Kidney tubule cell (primary cell): ENCODE measurements at regions not wholly inside any gene's neighbourhood (a gene's known extent, or its start where the extent isn't known, plus 50 kb on each side); places are given as distances from the start of the nearest gene placed in this dataset.
"Not testable (repeated sequence)": the region's sequence is repeated elsewhere in the genome, so short reads cannot be mapped to it uniquely, and the experiment has no call there.

ENCODE experiments used
- DNase-seq: peaks from one replicate; pipeline ENCODE4 v3.0.0-alpha.2; 2018; ENCODE audit warnings: low spot score

GRCh38 chr2:13201924-13202323 is 485.2 kb downstream of the TRIB2 start:
- peak; percentile 1 for DNase-seq

DNA sequence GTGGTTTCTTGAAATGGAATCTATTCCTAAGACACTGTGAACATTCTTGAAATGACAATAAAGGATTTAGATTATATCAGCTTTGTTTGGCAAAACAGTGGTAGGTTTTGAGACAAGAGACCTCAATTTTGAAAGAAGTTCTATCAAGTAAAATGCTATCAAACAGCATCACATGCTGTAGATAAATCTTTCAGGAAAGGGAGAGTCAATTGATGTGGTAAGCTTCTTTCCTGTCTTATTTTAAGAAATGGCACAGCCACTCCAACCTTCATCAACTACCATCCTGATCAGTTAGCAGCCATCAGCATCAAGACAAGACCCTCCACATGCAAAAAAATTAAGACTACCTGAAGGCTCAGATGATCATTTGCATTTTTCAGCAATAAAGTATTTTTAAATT is 495.4 kb downstream of the TRIB2 start:
- DNase-seq = no peak

DNA sequence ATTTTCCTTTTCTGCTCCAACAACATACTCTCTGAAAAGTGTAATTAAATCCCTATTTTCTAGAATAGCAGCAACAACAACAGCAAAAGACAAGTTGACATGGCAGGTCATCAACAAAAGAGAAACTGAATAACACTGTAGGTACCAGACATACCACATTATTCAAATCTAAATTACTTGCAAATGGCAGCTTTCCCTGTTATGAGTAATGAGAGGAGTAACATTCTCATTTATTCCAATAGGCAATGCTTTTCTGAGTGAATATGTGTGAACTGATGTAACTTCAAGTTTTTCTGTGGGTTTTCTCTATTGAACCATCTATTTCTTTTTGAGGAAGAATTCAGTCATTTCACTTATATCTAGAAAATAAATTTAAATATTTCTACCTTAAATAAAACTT is 501.5 kb downstream of the TRIB2 start:
- no peak for DNase-seq

DNA sequence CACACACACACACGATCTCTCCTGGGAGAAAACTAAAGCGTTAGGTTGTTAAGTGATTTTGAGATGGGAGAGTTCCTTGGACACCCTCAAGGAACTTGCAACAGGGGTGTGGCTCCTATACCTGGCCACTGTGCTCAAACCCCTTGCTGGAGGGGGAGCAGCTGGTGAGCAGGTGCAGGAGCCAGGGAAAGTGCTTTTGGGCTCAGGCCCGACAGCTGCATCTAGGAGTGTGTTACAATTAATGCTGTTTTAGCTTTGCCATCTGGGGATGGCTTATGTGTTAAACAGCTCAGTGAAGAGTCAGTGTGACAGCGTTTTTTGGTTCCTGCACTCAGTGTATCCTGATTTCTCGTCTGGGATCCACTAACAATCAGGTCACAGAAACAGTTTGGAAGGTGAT is 510.8 kb downstream of the TRIB2 start:
- no peak for DNase-seq

- DNase-seq = peak; percentile 23
Observed at GRCh38 chr2:13230221-13230620, 513.5 kb downstream of the TRIB2 start.

- DNase-seq = no peak
Observed at GRCh38 chr2:13240061-13240460, 523.3 kb downstream of the TRIB2 start.

GRCh38 chr2:13240789-13241487 is 524.2 kb downstream of the TRIB2 start:
- DNase-seq = no peak

- no peak for DNase-seq
Observed at GRCh38 chr2:13252615-13253014, 535.9 kb downstream of the TRIB2 start.

- DNase-seq = no peak
Observed at GRCh38 chr2:13255485-13255884, 538.7 kb downstream of the TRIB2 start.

- no peak for DNase-seq
Observed at GRCh38 chr2:13260402-13260801, 543.7 kb downstream of the TRIB2 start.

DNA sequence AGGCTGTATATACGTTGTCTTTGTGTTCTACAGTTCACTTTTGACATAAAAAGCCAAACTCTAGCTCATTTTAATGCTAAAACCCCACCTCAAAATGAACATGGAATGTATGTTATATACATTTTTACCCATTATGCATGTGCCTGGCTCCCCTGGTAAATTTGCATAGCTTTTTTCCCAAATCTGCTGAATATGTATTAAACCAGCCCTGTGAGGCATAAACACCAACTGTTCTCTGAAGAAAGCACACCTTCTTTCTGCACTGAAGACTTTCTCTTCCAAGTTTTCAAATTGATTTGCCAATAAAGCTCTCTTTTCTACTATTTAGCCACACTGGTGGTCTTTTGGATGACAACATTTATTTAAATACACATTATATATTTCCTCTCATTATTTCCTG is 549.4 kb downstream of the TRIB2 start:
- DNase-seq = no peak

DNA sequence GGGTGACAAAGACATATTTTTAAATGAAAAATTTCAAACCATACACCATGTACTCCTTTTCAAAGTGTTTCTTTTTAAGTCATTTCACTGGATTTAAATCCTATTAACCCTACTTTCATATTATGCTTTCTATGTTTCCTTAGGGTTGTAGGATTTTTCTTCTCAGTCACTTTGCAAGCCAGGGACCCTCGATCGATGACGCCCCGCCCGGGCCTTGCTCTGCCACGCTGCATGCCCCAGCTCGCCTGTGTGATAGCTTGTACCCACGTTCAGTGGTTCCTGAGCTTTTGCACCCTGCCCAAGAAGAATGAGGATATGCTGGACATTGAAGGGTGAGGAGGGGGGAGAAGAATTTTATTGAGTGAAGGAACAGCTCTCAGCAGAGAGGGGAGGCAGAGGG is 568.0 kb downstream of the TRIB2 start:
- DNase-seq = no peak

DNA sequence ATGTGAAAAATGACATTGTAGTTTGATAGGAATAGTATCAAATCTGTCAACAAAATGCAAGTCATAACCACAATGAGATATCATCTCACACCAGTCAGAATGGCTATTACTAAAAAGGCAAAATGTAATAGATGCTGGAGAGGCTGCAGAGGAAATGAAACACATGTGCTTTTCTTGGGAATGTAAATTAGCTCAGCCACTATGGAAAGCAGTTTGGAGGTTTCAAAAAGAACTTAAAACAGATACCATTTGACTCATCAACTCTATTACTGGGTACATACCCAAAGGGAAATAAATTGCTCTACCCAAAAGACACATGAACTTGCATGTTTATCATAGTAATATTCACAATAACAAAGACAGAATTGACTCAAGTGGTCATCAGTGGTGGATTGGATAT is 572.6 kb downstream of the TRIB2 start:
- no peak for DNase-seq

GRCh38 chr2:13308478-13308805 is 591.7 kb downstream of the TRIB2 start:
- DNase-seq = not testable (repeated sequence)

DNA sequence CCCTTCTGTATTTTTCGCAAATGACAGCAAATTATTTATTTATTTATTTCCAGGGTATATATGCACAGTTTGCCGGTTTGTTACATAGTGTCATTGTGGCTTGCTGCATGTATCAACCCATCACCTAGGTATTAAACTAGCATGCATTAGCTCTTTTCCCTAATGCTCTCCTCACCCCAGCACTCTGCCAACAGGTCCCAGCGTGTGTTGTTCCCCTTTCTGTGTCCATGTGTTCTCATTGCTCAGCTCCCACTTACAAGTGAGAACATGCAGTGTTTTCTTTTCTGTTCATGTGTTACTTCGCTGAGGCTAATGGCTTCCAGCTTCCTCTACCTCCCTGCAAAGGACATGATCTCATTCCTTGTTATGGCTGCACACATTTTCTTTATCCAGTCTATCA is 592.3 kb downstream of the TRIB2 start:
- DNase-seq = no peak

- DNase-seq = no peak
Observed at GRCh38 chr2:13332060-13332459, 615.3 kb downstream of the TRIB2 start.

GRCh38 chr2:13334071-13334470 is 617.3 kb downstream of the TRIB2 start:
- not testable (repeated sequence) for DNase-seq

DNA sequence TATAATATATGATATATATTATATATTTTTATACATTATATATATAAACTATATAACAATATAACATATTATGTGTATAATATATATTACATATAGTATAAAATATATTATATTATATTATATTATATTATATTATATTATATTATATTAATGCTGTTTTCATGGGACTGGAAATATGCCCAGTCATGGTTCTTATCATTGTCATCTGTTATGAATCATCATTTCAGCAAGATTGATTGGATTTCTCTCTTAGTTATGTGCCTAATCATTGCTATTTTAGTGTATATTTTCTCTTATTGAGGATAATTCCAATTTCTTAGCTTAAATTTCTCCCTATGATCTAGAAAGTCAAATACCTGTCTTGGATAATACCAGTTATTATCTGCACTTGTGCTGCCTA is 617.8 kb downstream of the TRIB2 start:
- no peak for DNase-seq

DNA sequence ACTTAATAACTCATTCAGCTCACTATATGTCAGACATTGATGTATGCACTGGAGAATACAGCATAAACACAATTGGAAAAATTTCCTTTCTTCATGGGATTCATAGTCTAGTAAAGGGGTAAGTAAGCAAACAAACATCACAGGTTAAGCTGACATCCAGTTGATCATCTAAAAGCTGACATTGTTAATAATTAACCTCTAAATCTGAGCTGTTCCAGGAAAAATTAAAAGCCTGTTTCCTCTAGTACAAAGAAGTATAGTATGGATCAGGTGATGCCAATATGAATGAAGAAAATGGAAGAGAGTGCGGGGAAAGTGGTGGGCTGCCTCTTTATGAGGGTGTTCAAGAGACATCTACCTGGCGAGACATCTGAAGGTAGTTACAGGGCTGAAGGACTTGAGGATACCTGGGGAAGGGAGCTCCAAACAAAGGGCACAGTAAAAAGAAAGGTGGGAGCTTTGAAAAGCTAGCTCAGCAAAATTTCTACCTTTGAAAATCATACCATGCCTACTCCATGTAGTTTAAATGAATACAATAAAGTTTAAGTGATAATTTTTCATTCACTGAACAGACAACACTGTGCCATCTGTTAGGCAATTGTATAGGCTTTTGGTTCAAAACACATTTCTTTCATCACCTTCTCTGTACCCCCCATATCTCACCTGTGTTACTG is 619.3 kb downstream of the TRIB2 start:
- DNase-seq = peak; percentile 1

DNA sequence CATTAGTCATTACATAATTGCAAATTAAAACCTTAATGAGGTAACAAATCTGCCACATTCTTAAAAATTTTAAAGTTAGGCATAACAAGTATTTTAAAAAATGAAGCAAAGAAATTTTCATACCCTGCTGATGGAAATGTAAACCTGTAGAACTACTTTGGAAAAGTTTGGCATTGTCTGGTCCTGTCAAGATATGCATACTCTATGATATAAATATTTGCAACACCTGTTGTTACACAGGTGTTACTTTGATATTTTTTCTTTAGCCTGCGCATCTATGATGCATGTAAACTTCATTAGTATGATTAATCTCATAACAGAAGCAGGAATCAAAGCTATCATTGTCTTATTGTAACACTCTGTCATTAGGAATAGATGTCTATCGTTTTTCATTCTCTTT is 634.3 kb downstream of the TRIB2 start:
- no peak for DNase-seq

- no peak for DNase-seq
Observed at GRCh38 chr2:13353083-13353482, 636.3 kb downstream of the TRIB2 start.

- DNase-seq = no peak
Observed at GRCh38 chr2:13354031-13354430, 637.3 kb downstream of the TRIB2 start.

GRCh38 chr2:13381928-13382327 is 665.2 kb downstream of the TRIB2 start:
- DNase-seq = not testable (repeated sequence)

DNA sequence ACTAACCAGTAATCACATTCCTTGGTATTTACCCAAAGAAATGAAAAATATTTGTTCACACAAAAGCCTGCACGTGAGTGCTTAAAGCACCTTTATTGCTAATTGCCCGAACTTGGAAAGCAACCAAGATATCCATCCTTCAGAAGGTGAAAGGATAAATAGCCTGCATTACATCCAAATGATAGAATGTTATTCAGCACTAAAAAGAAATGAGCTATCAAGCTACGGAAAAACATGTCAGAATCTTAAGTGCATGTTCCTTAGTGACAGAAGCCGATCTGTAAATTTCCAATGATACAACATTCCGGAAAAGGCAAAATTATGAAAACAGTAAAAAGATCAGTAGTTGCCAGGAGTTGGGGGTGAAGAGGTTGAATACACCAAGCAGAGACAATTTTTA is 672.4 kb downstream of the TRIB2 start:
- DNase-seq = not testable (repeated sequence)
